ENCODE measurements at regions not wholly inside any gene's neighbourhood (a gene's known extent, or its start where the extent isn't known, plus 50 kb on each side); places are given as distances from the start of the nearest gene placed in this dataset.

- TF ChIP-seq, protein P1, sequence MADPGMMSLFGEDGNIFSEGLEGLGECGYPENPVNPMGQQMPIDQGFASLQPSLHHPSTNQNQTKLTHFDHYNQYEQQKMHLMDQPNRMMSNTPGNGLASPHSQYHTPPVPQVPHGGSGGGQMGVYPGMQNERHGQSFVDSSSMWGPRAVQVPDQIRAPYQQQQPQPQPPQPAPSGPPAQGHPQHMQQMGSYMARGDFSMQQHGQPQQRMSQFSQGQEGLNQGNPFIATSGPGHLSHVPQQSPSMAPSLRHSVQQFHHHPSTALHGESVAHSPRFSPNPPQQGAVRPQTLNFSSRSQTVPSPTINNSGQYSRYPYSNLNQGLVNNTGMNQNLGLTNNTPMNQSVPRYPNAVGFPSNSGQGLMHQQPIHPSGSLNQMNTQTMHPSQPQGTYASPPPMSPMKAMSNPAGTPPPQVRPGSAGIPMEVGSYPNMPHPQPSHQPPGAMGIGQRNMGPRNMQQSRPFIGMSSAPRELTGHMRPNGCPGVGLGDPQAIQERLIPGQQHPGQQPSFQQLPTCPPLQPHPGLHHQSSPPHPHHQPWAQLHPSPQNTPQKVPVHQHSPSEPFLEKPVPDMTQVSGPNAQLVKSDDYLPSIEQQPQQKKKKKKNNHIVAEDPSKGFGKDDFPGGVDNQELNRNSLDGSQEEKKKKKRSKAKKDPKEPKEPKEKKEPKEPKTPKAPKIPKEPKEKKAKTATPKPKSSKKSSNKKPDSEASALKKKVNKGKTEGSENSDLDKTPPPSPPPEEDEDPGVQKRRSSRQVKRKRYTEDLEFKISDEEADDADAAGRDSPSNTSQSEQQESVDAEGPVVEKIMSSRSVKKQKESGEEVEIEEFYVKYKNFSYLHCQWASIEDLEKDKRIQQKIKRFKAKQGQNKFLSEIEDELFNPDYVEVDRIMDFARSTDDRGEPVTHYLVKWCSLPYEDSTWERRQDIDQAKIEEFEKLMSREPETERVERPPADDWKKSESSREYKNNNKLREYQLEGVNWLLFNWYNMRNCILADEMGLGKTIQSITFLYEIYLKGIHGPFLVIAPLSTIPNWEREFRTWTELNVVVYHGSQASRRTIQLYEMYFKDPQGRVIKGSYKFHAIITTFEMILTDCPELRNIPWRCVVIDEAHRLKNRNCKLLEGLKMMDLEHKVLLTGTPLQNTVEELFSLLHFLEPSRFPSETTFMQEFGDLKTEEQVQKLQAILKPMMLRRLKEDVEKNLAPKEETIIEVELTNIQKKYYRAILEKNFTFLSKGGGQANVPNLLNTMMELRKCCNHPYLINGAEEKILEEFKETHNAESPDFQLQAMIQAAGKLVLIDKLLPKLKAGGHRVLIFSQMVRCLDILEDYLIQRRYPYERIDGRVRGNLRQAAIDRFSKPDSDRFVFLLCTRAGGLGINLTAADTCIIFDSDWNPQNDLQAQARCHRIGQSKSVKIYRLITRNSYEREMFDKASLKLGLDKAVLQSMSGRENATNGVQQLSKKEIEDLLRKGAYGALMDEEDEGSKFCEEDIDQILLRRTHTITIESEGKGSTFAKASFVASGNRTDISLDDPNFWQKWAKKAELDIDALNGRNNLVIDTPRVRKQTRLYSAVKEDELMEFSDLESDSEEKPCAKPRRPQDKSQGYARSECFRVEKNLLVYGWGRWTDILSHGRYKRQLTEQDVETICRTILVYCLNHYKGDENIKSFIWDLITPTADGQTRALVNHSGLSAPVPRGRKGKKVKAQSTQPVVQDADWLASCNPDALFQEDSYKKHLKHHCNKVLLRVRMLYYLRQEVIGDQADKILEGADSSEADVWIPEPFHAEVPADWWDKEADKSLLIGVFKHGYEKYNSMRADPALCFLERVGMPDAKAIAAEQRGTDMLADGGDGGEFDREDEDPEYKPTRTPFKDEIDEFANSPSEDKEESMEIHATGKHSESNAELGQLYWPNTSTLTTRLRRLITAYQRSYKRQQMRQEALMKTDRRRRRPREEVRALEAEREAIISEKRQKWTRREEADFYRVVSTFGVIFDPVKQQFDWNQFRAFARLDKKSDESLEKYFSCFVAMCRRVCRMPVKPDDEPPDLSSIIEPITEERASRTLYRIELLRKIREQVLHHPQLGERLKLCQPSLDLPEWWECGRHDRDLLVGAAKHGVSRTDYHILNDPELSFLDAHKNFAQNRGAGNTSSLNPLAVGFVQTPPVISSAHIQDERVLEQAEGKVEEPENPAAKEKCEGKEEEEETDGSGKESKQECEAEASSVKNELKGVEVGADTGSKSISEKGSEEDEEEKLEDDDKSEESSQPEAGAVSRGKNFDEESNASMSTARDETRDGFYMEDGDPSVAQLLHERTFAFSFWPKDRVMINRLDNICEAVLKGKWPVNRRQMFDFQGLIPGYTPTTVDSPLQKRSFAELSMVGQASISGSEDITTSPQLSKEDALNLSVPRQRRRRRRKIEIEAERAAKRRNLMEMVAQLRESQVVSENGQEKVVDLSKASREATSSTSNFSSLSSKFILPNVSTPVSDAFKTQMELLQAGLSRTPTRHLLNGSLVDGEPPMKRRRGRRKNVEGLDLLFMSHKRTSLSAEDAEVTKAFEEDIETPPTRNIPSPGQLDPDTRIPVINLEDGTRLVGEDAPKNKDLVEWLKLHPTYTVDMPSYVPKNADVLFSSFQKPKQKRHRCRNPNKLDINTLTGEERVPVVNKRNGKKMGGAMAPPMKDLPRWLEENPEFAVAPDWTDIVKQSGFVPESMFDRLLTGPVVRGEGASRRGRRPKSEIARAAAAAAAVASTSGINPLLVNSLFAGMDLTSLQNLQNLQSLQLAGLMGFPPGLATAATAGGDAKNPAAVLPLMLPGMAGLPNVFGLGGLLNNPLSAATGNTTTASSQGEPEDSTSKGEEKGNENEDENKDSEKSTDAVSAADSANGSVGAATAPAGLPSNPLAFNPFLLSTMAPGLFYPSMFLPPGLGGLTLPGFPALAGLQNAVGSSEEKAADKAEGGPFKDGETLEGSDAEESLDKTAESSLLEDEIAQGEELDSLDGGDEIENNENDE (IDR thresholded peaks at IDR 0.05; ENCODE audit: insufficient replicate concordance, low read length), result no peak
- TF ChIP-seq GTF2F1 (IDR thresholded peaks at IDR 0.05; ENCODE audit: borderline replicate concordance, low read depth, low read length), result no peak
- no peak for TF ChIP-seq TAF1 (IDR thresholded peaks at IDR 0.05; ENCODE audit: low read depth, low read length)
- TF ChIP-seq POU5F1 (IDR thresholded peaks at IDR 0.05; ENCODE audit: low read depth, low read length), result no peak
- no peak for TF ChIP-seq RNF2 (IDR thresholded peaks at IDR 0.05; ENCODE audit: borderline replicate concordance, low read depth, low read length, missing control alignments, poor library complexity, severe bottlenecking)
- TF ChIP-seq KDM5A (IDR thresholded peaks at IDR 0.05; ENCODE audit: low read length), result no peak
- no peak for TF ChIP-seq TEAD4 (IDR thresholded peaks at IDR 0.05; ENCODE audit: low read depth, low read length)
- no peak for TF ChIP-seq SP2 (IDR thresholded peaks at IDR 0.05; ENCODE audit: low read length)
- no peak for TF ChIP-seq SUZ12 (IDR thresholded peaks at IDR 0.05; ENCODE audit: low read length)
- no peak for TF ChIP-seq HDAC2 (IDR thresholded peaks at IDR 0.05; ENCODE audit: borderline replicate concordance in 1 of 2, low read depth in 2 of 2, low read length in 2 of 2)
Measured at GRCh38 chr22:22425783-22426624, 82.5 kb downstream of the ZNF280B start (continued).

Data from H1 (cell line).